ENCODE measurements at regions not wholly inside any gene's neighbourhood (a gene's known extent, or its start where the extent isn't known, plus 50 kb on each side); places are given as distances from the start of the nearest gene placed in this dataset.

- Mint-ChIP-seq H3K36me3 (ENCODE audit: insufficient read depth, unreplicated experiment) (no peaks in the 10 kb centered on the region), H3K27ac (ENCODE audit: unreplicated experiment) (no peak overlapping the region), H3K4me3 (ENCODE audit: unreplicated experiment) (no peak overlapping the region), H3K4me1 (ENCODE audit: low read depth, unreplicated experiment) (no peaks in the 10 kb centered on the region), H3K9me3 (ENCODE audit: unreplicated experiment) (no peaks in the 10 kb centered on the region), H3K27me3 (ENCODE audit: insufficient read depth, unreplicated experiment) (peaks cover 38% of the 10 kb centered on the region)
- BruUV-seq (replicated peaks), result no TSS peak
- no peak for TF ChIP-seq CTCF (IDR thresholded peaks at IDR 0.05; ENCODE audit: insufficient read depth in 1 of 2, low read depth in 1 of 2, low read length in 1 of 2, severe bottlenecking in 1 of 2, unreplicated experiment in 1 of 2)
- H3K27me3 ChIP-seq (replicated peaks; ENCODE audit: control insufficient read depth, insufficient read depth, low read length), result peaks cover 1% of the 10 kb centered on the region; the same call in 1 of the 2 replicates
- ChIA-PET POLR2A (no interaction called here), CTCF (no interaction called here)
- intact Hi-C loops (cut with micrococcal nuclease; ENCODE audit: unreplicated experiment), result no loop called here
- no peak for DNase-seq
- H3K4me1 ChIP-seq, result no peaks in the 10 kb centered on the region
- no peaks in the 10 kb centered on the region for H3K36me3 ChIP-seq (ENCODE audit: control insufficient read depth, insufficient read depth, low read length)
- H3K4me3 ChIP-seq (ENCODE audit: low read depth, low read length), result no peak overlapping the region
- no peaks in the 10 kb centered on the region for H3K9me3 ChIP-seq
Measured at GRCh38 chr10:120783098-120783497, 68.1 kb upstream of the WDR11 start.

- peaks cover 1% of the 10 kb centered on the region; the same call in 1 of the 2 replicates for H3K27me3 ChIP-seq (replicated peaks; ENCODE audit: control insufficient read depth, insufficient read depth, low read length)
- CTCF ChIA-PET, result no interaction called here
- intact Hi-C loops (cut with micrococcal nuclease; ENCODE audit: unreplicated experiment), result no loop called here
Measured at GRCh38 chr10:120783867-120784266, 67.3 kb upstream of the WDR11 start.

GRCh38 chr10:120788771-120789170, 62.4 kb upstream of the WDR11 start:
- no peak for DNase-seq
- Histone ChIP-seq H3K27me3 (replicated peaks; ENCODE audit: control insufficient read depth, insufficient read depth, low read length) (no peaks in the 10 kb centered on the region; the same call in 1 of the 2 replicates), H3K36me3 (ENCODE audit: control insufficient read depth, insufficient read depth, low read length) (no peaks in the 10 kb centered on the region), H3K4me3 (ENCODE audit: low read depth, low read length) (no peak overlapping the region), H3K4me1 (no peaks in the 10 kb centered on the region), H3K9me3 (no peaks in the 10 kb centered on the region)
- no peaks in the 10 kb centered on the region for H3K4me1 Mint-ChIP-seq (ENCODE audit: low read depth, unreplicated experiment)
- peaks cover 26% of the 10 kb centered on the region for H3K27me3 Mint-ChIP-seq (ENCODE audit: insufficient read depth, unreplicated experiment)
- H3K27ac Mint-ChIP-seq (ENCODE audit: unreplicated experiment), result no peak overlapping the region
- no peaks in the 10 kb centered on the region for H3K36me3 Mint-ChIP-seq (ENCODE audit: insufficient read depth, unreplicated experiment)
- no peak overlapping the region for H3K4me3 Mint-ChIP-seq (ENCODE audit: unreplicated experiment)
- H3K9me3 Mint-ChIP-seq (ENCODE audit: unreplicated experiment), result no peaks in the 10 kb centered on the region
- intact Hi-C loops (cut with micrococcal nuclease; ENCODE audit: unreplicated experiment), result no loop called here
- ChIA-PET POLR2A (no interaction called here), CTCF (no interaction called here)
- no TSS peak for BruUV-seq (replicated peaks)
- TF ChIP-seq CTCF (IDR thresholded peaks at IDR 0.05; ENCODE audit: insufficient read depth in 1 of 2, low read depth in 1 of 2, low read length in 1 of 2, severe bottlenecking in 1 of 2, unreplicated experiment in 1 of 2), result no peak

More at GRCh38 chr10:120783867-120784266, 67.3 kb upstream of the WDR11 start:
- H3K4me3 Mint-ChIP-seq (ENCODE audit: unreplicated experiment), result no peak overlapping the region
- no peak overlapping the region for H3K27ac Mint-ChIP-seq (ENCODE audit: unreplicated experiment)
- Histone ChIP-seq H3K4me1 (no peaks in the 10 kb centered on the region), H3K36me3 (ENCODE audit: control insufficient read depth, insufficient read depth, low read length) (no peaks in the 10 kb centered on the region), H3K4me3 (ENCODE audit: low read depth, low read length) (no peak overlapping the region), H3K9me3 (no peaks in the 10 kb centered on the region)
- H3K36me3 Mint-ChIP-seq (ENCODE audit: insufficient read depth, unreplicated experiment), result no peaks in the 10 kb centered on the region
- H3K9me3 Mint-ChIP-seq (ENCODE audit: unreplicated experiment), result no peaks in the 10 kb centered on the region
- H3K27me3 Mint-ChIP-seq (ENCODE audit: insufficient read depth, unreplicated experiment), result peaks cover 33% of the 10 kb centered on the region
- POLR2A ChIA-PET, result no interaction called here
- TF ChIP-seq CTCF (IDR thresholded peaks at IDR 0.05; ENCODE audit: insufficient read depth in 1 of 2, low read depth in 1 of 2, low read length in 1 of 2, severe bottlenecking in 1 of 2, unreplicated experiment in 1 of 2), result no peak
- DNase-seq, result no peak
- no TSS peak for BruUV-seq (replicated peaks)
- no peaks in the 10 kb centered on the region for H3K4me1 Mint-ChIP-seq (ENCODE audit: low read depth, unreplicated experiment)

Data from Caco-2 (cell line).